ENCODE measurements at regions not wholly inside any gene's neighbourhood (a gene's known extent, or its start where the extent isn't known, plus 50 kb on each side); places are given as distances from the start of the nearest gene placed in this dataset.
"Not testable (repeated sequence)": the region's sequence is repeated elsewhere in the genome, so short reads cannot be mapped to it uniquely, and the experiment has no call there.

GRCh38 chr5:81827500-81827899, 76.6 kb upstream of the SSBP2 start:
- no peak overlapping the region for H3K27ac Mint-ChIP-seq
- CTCF ChIA-PET = no interaction called here
- peaks cover 2% of the 10 kb centered on the region for H3K27me3 Mint-ChIP-seq
- H3K9me3 Mint-ChIP-seq = no peaks in the 10 kb centered on the region
- no peaks in the 10 kb centered on the region for H3K36me3 Mint-ChIP-seq (ENCODE audit: low read depth)
- peaks cover 6% of the 10 kb centered on the region for H3K4me1 Mint-ChIP-seq
- intact Hi-C loops (cut with micrococcal nuclease) = no loop called here
- TF ChIP-seq, protein P1, sequence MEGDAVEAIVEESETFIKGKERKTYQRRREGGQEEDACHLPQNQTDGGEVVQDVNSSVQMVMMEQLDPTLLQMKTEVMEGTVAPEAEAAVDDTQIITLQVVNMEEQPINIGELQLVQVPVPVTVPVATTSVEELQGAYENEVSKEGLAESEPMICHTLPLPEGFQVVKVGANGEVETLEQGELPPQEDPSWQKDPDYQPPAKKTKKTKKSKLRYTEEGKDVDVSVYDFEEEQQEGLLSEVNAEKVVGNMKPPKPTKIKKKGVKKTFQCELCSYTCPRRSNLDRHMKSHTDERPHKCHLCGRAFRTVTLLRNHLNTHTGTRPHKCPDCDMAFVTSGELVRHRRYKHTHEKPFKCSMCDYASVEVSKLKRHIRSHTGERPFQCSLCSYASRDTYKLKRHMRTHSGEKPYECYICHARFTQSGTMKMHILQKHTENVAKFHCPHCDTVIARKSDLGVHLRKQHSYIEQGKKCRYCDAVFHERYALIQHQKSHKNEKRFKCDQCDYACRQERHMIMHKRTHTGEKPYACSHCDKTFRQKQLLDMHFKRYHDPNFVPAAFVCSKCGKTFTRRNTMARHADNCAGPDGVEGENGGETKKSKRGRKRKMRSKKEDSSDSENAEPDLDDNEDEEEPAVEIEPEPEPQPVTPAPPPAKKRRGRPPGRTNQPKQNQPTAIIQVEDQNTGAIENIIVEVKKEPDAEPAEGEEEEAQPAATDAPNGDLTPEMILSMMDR (IDR thresholded peaks at IDR 0.05) = no peak
- H3K4me3 Mint-ChIP-seq = no peak overlapping the region
- ATAC-seq (ENCODE audit: low read depth) (no peak), DNase-seq (no peak)
- POLR2A ChIA-PET = interaction anchor here (1.2 kb wide), 1 partner anchor 24 kb away, joined by 4 read pairs; no protein-coding TSS in a partner anchor

DNA sequence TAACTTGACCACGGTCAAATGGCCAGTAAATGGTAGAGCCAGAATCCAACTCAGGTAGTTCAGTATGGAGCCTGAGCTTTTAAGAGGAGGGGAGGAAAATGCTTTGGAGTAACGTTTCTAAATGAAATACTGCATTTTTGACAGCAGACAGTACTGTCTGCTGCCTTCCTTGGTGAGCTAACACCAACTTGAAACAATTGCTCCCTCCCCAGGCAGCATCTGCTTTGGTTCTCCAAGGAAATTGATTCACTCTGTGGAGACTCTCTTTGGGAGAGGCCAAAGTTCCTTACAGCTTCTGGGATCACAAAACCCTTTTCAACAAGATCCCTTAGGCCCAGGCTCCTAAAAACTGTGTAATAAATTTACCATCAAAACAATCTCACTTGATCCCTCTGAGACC, 75.2 kb upstream of the SSBP2 start:
- ATAC-seq (ENCODE audit: low read depth) = no peak
- Mint-ChIP-seq H3K9me3 (no peaks in the 10 kb centered on the region), H3K4me3 (no peak overlapping the region), H3K27me3 (peaks cover 2% of the 10 kb centered on the region), H3K4me1 (peaks cover 6% of the 10 kb centered on the region), H3K27ac (no peak overlapping the region), H3K36me3 (ENCODE audit: low read depth) (no peaks in the 10 kb centered on the region)
- TF ChIP-seq, protein P1 (IDR thresholded peaks at IDR 0.05) = no peak
- no peak for DNase-seq
- ChIA-PET CTCF (no interaction called here), POLR2A (no interaction called here)
- intact Hi-C loops (cut with micrococcal nuclease) = no loop called here

GRCh38 chr5:81825237-81825636, 74.3 kb upstream of the SSBP2 start:
- Mint-ChIP-seq H3K36me3 (ENCODE audit: low read depth) (no peaks in the 10 kb centered on the region), H3K4me3 (no peak overlapping the region), H3K27ac (no peak overlapping the region), H3K9me3 (no peaks in the 10 kb centered on the region), H3K4me1 (peaks cover 1% of the 10 kb centered on the region), H3K27me3 (peaks cover 2% of the 10 kb centered on the region)
- intact Hi-C loops (cut with micrococcal nuclease) = no loop called here
- TF ChIP-seq, protein P1 (IDR thresholded peaks at IDR 0.05) = no peak
- ChIA-PET POLR2A (no interaction called here), CTCF (no interaction called here)
- ATAC-seq (ENCODE audit: low read depth) (no peak), DNase-seq (no peak)

GRCh38 chr5:81823736-81824135, 72.8 kb upstream of the SSBP2 start:
- intact Hi-C loops (cut with micrococcal nuclease); H3K4me1 Mint-ChIP-seq; ATAC-seq (ENCODE audit: low read depth); H3K36me3 Mint-ChIP-seq (ENCODE audit: low read depth); H3K4me3 Mint-ChIP-seq; H3K27me3 Mint-ChIP-seq; H3K9me3 Mint-ChIP-seq; H3K27ac Mint-ChIP-seq; DNase-seq; CTCF ChIA-PET; POLR2A ChIA-PET: not testable (repeated sequence)

- ChIA-PET CTCF (no interaction called here), POLR2A (no interaction called here)
- TF ChIP-seq, protein P1 (IDR thresholded peaks at IDR 0.05) = no peak
- Mint-ChIP-seq H3K9me3 (no peaks in the 10 kb centered on the region), H3K4me3 (no peak overlapping the region), H3K27me3 (peaks cover 6% of the 10 kb centered on the region), H3K27ac (no peak overlapping the region), H3K36me3 (ENCODE audit: low read depth) (no peaks in the 10 kb centered on the region), H3K4me1 (no peaks in the 10 kb centered on the region)
- DNase-seq = no peak
- no peak for ATAC-seq (ENCODE audit: low read depth)
- intact Hi-C loops (cut with micrococcal nuclease) = no loop called here
These were observed 70.0 kb upstream of the SSBP2 start for GRCh38 chr5:81820863-81821262.

DNA sequence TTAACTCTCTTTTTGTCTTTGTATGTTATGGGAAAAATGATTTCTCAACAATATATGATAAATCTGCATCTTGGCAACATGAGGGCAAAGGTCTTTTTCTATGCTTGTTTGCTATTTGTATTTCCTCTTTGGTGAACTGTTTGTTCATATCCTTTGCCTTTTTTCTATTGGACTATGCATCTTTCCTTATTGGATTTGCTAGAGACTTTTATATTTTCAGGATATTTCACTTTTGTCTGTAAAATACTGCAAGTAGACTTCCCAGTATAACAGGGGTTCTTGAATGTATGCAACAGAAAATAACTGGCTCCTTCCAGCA, 69.4 kb upstream of the SSBP2 start:
- Mint-ChIP-seq H3K27ac (no peak overlapping the region), H3K36me3 (ENCODE audit: low read depth) (no peaks in the 10 kb centered on the region), H3K27me3 (peaks cover 6% of the 10 kb centered on the region), H3K4me1 (no peaks in the 10 kb centered on the region), H3K4me3 (no peak overlapping the region), H3K9me3 (no peaks in the 10 kb centered on the region)
- ChIA-PET CTCF (no interaction called here), POLR2A (no interaction called here)
- DNase-seq (no peak), ATAC-seq (ENCODE audit: low read depth) (no peak)
- TF ChIP-seq, protein P1 (IDR thresholded peaks at IDR 0.05) = no peak
- intact Hi-C loops (cut with micrococcal nuclease) = no loop called here
